NCI-H526 treated with DMSO at 0.1 percent for 48 hours (cell line): ENCODE measurements at regions not wholly inside any gene's neighbourhood (a gene's known extent, or its start where the extent isn't known, plus 50 kb on each side); places are given as distances from the start of the nearest gene placed in this dataset.

Experiments
- DNase-seq: peaks from one replicate; lab custom pipeline; 2025; lab: John Stamatoyannopoulos, UW

- DNase-seq = no peak
These were observed 191.0 kb upstream of the IRS2 start for GRCh38 chr13:109977212-109977968.

- no peak for DNase-seq
These were observed 190.0 kb upstream of the IRS2 start for GRCh38 chr13:109976206-109976997.

GRCh38 chr13:109974354-109974753 is 188.0 kb upstream of the IRS2 start:
- no peak for DNase-seq

- no peak for DNase-seq
These were observed 186.9 kb upstream of the IRS2 start for GRCh38 chr13:109973279-109973678.

- DNase-seq = peak; percentile 24
These were observed 185.2 kb upstream of the IRS2 start for GRCh38 chr13:109971456-109972090.

- DNase-seq = no peak
These were observed 184.6 kb upstream of the IRS2 start for GRCh38 chr13:109971006-109971405.

GRCh38 chr13:109968876-109969577 is 182.6 kb upstream of the IRS2 start:
- no peak for DNase-seq

- DNase-seq = no peak
These were observed 177.7 kb upstream of the IRS2 start for GRCh38 chr13:109963960-109964563.

GRCh38 chr13:109963384-109963783 is 177.0 kb upstream of the IRS2 start:
- no peak for DNase-seq

- DNase-seq = no peak
These were observed 173.5 kb upstream of the IRS2 start for GRCh38 chr13:109959903-109960302.

GRCh38 chr13:109957875-109958274 is 171.5 kb upstream of the IRS2 start:
- DNase-seq = no peak

GRCh38 chr13:109955598-109955997 is 169.2 kb upstream of the IRS2 start:
- DNase-seq = no peak

GRCh38 chr13:109954441-109954840 is 168.1 kb upstream of the IRS2 start:
- no peak for DNase-seq

- no peak for DNase-seq
These were observed 165.1 kb upstream of the IRS2 start for GRCh38 chr13:109951491-109951890.

GRCh38 chr13:109949397-109949796 is 163.0 kb upstream of the IRS2 start:
- DNase-seq = no peak

- DNase-seq = no peak
These were observed 160.6 kb upstream of the IRS2 start for GRCh38 chr13:109947006-109947405.

GRCh38 chr13:109945206-109945960 is 159.0 kb upstream of the IRS2 start:
- no peak for DNase-seq

GRCh38 chr13:109941951-109942350 is 155.6 kb upstream of the IRS2 start:
- DNase-seq = no peak

GRCh38 chr13:109941221-109941620 is 154.8 kb upstream of the IRS2 start:
- no peak for DNase-seq

GRCh38 chr13:109940637-109941036 is 154.3 kb upstream of the IRS2 start:
- no peak for DNase-seq

GRCh38 chr13:109939838-109940237 is 153.5 kb upstream of the IRS2 start:
- no peak for DNase-seq
